Nephron progenitor cell (in vitro differentiated cells): ENCODE measurements at regions not wholly inside any gene's neighbourhood (a gene's known extent, or its start where the extent isn't known, plus 50 kb on each side); places are given as distances from the start of the nearest gene placed in this dataset.

Source experiments
- DNase-seq: peaks from one replicate; pipeline ENCODE4 v3.0.0; 2021
- H3K27ac Mint-ChIP-seq: 2 replicates; pipeline ENCODE4 v1.8.0; 2021; ENCODE audit warnings: mild to moderate bottlenecking, moderate library complexity, mixed read lengths
- H3K27me3 Mint-ChIP-seq: 2 replicates; pipeline ENCODE4 v1.8.0; 2021; ENCODE audit warnings: mild to moderate bottlenecking, low read depth, mixed read lengths; ENCODE audit not compliant: poor library complexity
- H3K36me3 Mint-ChIP-seq: 2 replicates; pipeline ENCODE4 v1.8.0; 2021; ENCODE audit warnings: low read depth, mixed read lengths
- H3K4me1 Mint-ChIP-seq: 2 replicates; pipeline ENCODE4 v1.8.0; 2021; ENCODE audit warnings: mixed read lengths
- H3K4me3 Mint-ChIP-seq: 2 replicates; pipeline ENCODE4 v1.8.0; 2021; ENCODE audit warnings: mild to moderate bottlenecking, moderate library complexity, mixed read lengths
- H3K9me3 Mint-ChIP-seq: 2 replicates; pipeline ENCODE4 v1.8.0; 2021; ENCODE audit warnings: mild to moderate bottlenecking, moderate library complexity, mixed read lengths
- TF ChIP-seq, protein P1 (sequence below): fragments of 200-600 bp; sonication (generic); IDR thresholded peaks from 2 replicates; pipeline ENCODE4 v1.5.0; 2021; ENCODE audit warnings: antibody characterized with exemption

DNA sequence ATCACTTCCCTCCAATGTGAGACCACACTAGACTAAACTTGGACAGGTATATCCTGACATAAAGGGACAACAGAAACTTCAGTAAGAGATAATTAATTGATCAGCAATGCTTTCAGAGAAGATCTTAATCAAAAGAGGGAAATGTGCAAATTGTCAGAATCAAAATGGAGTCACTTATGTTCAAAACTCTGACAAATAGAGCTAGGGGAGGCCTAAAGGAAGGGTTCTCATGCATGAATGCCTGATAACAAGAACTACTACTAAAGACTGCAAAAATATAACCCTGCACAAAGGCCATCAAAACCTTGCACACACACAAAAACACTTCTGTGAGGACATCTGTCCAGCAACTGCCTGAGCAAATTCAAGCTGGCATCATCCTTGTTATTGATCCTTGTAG, 637.5 kb upstream of the INTU start:
- H3K27ac Mint-ChIP-seq, result no peak overlapping the region
- DNase-seq, result no peak
- H3K9me3 Mint-ChIP-seq, result no peaks in the 10 kb centered on the region

DNA sequence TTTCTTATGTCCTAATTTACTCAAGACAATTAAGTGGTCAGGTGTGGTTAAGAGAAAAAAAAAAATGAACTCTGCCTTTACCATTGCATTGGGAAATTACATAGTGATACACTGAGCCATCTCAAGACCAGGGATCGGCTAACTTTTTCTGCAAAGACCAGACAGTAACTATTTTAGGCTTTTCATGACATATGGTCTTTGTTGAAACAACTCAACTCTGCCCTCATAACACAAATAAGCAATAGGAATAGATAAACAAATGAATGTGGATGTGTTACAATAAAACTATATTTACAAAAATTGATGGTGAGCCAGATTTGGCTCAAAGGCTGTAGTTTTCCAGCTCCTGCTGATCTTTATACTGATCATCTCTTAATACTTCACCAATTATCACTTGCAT, 632.6 kb upstream of the INTU start:
- Mint-ChIP-seq H3K27ac (no peak overlapping the region), H3K9me3 (no peaks in the 10 kb centered on the region)
- DNase-seq, result no peak

More for the DNA sequence above, 637.5 kb upstream of the INTU start:
- TF ChIP-seq, protein P1, sequence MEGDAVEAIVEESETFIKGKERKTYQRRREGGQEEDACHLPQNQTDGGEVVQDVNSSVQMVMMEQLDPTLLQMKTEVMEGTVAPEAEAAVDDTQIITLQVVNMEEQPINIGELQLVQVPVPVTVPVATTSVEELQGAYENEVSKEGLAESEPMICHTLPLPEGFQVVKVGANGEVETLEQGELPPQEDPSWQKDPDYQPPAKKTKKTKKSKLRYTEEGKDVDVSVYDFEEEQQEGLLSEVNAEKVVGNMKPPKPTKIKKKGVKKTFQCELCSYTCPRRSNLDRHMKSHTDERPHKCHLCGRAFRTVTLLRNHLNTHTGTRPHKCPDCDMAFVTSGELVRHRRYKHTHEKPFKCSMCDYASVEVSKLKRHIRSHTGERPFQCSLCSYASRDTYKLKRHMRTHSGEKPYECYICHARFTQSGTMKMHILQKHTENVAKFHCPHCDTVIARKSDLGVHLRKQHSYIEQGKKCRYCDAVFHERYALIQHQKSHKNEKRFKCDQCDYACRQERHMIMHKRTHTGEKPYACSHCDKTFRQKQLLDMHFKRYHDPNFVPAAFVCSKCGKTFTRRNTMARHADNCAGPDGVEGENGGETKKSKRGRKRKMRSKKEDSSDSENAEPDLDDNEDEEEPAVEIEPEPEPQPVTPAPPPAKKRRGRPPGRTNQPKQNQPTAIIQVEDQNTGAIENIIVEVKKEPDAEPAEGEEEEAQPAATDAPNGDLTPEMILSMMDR, result no peak
- no peaks in the 10 kb centered on the region for H3K27me3 Mint-ChIP-seq
- no peak overlapping the region for H3K4me3 Mint-ChIP-seq
- H3K4me1 Mint-ChIP-seq, result no peaks in the 10 kb centered on the region
- no peaks in the 10 kb centered on the region for H3K36me3 Mint-ChIP-seq

DNA sequence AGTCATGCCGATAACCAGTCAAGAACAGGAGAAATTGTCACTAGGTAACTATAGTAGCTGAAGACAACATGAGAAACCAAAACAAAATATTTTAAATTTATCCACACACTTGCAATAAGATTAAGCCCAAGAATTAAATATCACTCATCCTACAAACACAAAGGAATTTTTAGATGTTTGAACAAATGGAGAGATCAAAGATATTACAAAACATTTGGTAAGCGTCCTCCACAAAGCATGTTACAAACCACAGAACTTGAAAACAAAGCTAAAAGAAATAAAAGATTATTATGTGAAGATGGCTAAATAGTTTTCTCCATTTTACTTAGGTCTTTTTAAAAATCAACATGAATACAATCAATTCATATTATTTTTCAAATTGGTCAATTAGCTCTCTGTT, 631.9 kb upstream of the INTU start:
- TF ChIP-seq, protein P1, result no peak
- Mint-ChIP-seq H3K9me3 (no peaks in the 10 kb centered on the region), H3K4me1 (no peaks in the 10 kb centered on the region), H3K27me3 (no peaks in the 10 kb centered on the region), H3K4me3 (no peak overlapping the region), H3K36me3 (no peaks in the 10 kb centered on the region), H3K27ac (no peak overlapping the region)
- no peak for DNase-seq

More for the DNA sequence above, 632.6 kb upstream of the INTU start:
- no peak overlapping the region for H3K4me3 Mint-ChIP-seq
- no peaks in the 10 kb centered on the region for H3K27me3 Mint-ChIP-seq
- H3K4me1 Mint-ChIP-seq, result no peaks in the 10 kb centered on the region
- TF ChIP-seq, protein P1, result no peak
- H3K36me3 Mint-ChIP-seq, result no peaks in the 10 kb centered on the region

DNA sequence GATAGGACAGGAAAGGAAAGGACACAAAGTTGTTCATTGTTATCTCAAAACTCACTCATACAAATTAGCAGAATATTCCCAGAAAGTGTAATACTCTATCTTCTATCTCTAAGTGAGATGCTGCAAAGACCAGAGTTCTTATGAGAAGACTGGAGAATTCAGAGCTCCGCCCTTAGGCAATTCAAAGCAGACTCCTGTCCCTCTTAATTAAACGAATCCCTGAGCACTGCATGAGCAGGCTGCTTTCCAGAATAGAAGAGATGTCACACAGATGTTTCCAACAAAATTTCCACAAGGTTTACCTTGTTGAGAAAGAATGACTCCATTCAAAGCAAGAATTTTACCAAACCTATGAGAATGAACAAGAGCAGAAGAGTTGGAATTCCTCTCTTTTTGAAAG, 630.8 kb upstream of the INTU start:
- no peaks in the 10 kb centered on the region for H3K27me3 Mint-ChIP-seq
- no peak overlapping the region for H3K4me3 Mint-ChIP-seq
- no peaks in the 10 kb centered on the region for H3K36me3 Mint-ChIP-seq
- TF ChIP-seq, protein P1, result no peak
- no peaks in the 10 kb centered on the region for H3K4me1 Mint-ChIP-seq
- DNase-seq, result no peak
- no peak overlapping the region for H3K27ac Mint-ChIP-seq
- no peaks in the 10 kb centered on the region for H3K9me3 Mint-ChIP-seq

DNA sequence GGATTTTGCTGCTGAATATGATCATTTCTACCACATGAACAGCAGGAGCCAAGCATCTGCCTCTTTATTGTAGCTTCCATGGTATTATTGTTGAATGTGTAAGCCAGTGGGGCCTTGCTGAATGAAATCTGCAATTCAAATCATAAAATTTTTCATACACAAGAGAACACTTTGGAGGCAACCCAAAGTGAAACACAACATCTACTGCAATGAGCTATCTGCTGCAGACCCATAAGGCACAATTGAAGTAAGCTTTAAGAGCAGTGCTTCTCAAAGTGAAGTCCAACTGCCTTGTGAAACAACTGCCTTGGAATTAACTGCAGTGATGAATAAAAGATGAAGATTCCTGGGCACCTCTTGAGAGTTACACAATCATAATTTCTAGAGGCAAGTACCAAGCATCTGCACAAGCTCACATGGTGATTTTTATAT, 626.3 kb upstream of the INTU start:
- Mint-ChIP-seq H3K4me3 (no peak overlapping the region), H3K36me3 (no peaks in the 10 kb centered on the region), H3K27me3 (no peaks in the 10 kb centered on the region), H3K27ac (no peak overlapping the region), H3K9me3 (no peaks in the 10 kb centered on the region), H3K4me1 (no peaks in the 10 kb centered on the region)
- DNase-seq, result no peak
- TF ChIP-seq, protein P1, result no peak

DNA sequence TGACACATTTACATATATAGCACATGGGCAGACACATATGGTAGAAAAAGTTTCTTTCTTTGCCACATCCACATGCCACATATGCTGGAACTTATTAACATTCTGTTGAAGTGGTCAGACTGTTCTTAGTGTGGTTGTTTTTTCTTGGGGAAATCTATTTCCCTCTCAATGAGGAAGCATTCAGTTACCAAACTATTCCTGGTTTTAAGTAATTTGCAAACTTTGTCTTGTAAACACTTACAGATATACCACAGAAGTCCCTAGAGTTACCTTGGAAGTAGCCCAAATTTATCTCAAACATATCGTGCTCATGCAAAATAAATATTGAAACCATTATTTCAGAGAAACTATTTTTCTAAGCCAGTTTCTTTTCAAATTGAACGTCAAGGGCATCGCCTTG, 625.5 kb upstream of the INTU start:
- no peaks in the 10 kb centered on the region for H3K27me3 Mint-ChIP-seq
- TF ChIP-seq, protein P1, result no peak
- no peak for DNase-seq
- no peak overlapping the region for H3K27ac Mint-ChIP-seq
- H3K4me3 Mint-ChIP-seq, result no peak overlapping the region
- H3K4me1 Mint-ChIP-seq, result no peaks in the 10 kb centered on the region
- no peaks in the 10 kb centered on the region for H3K36me3 Mint-ChIP-seq
- no peaks in the 10 kb centered on the region for H3K9me3 Mint-ChIP-seq
